ENCODE measurements at regions not wholly inside any gene's neighbourhood (a gene's known extent, or its start where the extent isn't known, plus 50 kb on each side); places are given as distances from the start of the nearest gene placed in this dataset.

- no peak for TF ChIP-seq CTCF (IDR thresholded peaks at IDR 0.05)
These were observed 111.7 kb downstream of the UNCX start for GRCh38 chr7:1344421-1344820.

DNA sequence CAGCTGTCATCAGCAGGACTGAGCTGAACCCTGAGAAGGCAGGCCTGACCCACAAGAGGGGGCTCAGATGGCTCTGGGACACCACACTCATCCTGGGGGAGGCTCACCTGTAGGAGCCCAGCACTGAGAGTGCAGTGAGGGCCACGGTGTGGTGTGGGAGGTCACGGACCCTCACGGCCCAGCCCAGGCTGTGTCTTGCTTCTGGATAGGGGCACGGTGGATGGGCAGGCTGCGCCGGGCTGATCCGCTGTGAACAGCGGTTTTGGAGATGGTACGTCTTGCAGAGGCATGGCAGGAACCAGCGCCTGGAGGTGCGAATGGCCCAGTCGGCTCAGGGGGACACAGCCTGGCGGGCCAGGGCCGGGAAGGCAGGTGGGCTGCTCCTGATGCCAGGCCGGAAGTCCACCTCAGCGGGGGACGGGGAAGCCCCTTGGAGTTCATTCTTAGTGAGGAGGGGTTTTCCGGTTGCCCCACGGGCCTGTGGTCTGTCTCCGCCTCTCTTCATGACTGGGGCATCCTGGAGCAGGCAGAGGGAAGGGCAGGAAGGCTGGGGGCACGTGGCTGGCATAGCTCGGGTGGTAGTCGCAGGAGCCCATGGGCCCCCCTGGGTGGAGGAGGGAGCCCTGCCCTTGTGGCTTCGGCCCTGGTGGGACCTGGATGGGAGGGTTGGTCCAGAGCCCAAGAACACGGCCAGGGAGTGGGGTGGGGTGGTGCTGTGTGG is 112.5 kb downstream of the UNCX start:
- no peak for TF ChIP-seq CTCF (IDR thresholded peaks at IDR 0.05)

GRCh38 chr7:1345796-1346755 is 113.2 kb downstream of the MICALL2 start:
- no peak for TF ChIP-seq CTCF (IDR thresholded peaks at IDR 0.05)

- no peak for TF ChIP-seq CTCF (IDR thresholded peaks at IDR 0.05)
These were observed 112.4 kb downstream of the MICALL2 start for GRCh38 chr7:1346851-1347250.

- TF ChIP-seq CTCF (IDR thresholded peaks at IDR 0.05): no peak
These were observed 111.0 kb downstream of the MICALL2 start for GRCh38 chr7:1348096-1348822.

DNA sequence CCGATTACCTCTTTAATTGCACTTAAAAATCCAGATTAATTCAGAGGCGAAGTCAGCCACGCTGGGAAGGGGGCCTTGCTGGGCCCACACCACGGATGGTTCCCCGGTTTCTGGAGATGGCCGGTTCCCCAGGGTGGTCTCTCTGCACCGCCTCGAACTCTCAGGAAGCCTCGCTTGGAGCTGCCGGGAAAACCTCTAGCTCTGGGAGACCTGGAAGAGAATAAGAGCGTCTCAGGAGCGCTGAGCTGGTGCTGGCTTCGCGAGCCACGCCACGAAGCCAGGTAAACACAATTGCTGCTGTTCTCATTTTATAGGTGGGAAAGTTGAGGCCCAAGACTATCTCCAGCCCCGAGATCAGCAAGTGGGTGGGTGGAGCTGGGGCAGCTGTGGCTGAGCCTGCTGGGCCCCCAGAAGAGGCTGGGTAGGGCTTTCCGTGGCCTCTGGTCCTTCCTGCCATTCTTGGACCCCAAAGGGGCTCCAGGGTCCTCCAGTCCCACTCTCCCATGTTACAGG is 110.4 kb downstream of the MICALL2 start:
- no peak for TF ChIP-seq CTCF (IDR thresholded peaks at IDR 0.05)

DNA sequence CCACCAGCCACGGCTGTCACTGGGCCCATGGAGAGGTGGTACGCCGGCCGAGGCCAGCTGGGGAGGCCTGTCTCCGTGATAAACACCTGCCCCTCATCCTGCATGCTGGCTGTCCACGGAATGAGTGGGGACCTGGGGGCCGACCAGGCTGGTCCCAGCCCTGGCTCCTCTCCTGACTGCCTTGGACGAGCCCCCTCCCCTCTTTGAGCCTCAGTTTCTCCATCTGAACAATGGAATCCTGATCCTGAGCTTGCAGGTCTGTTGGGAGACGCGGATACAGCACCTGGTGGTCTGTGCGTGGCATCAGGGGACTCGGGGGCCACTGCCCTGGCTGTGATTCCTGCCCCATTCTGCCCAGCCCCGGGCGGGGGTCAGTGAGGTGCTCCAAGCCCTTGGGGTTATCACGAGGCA is 109.9 kb downstream of the MICALL2 start:
- no peak for TF ChIP-seq CTCF (IDR thresholded peaks at IDR 0.05)

Measured in LNCAP (cell line).